Astrocyte (in vitro differentiated cells and primary cell): ENCODE measurements at regions not wholly inside any gene's neighbourhood (a gene's known extent, or its start where the extent isn't known, plus 50 kb on each side); places are given as distances from the start of the nearest gene placed in this dataset.

ENCODE experiments used
- DNase-seq: peaks from one replicate; pipeline ENCODE4 v3.0.0-alpha.2; 2010; ENCODE audit warnings: low read depth
- FAIRE-seq: peaks from 2 replicates; lab custom pipeline; 2011; peaks lifted over from hg19 to GRCh38; lab: Jason Lieb, UNC
- H2AFZ ChIP-seq: 2 replicates; pipeline ENCODE4 v1.6.0; 2012; ENCODE audit warnings: low read depth, low read length, inconsistent platforms
- H3K27ac ChIP-seq: 2 replicates; pipeline ENCODE4 v1.5.1; 2011; ENCODE audit warnings: low read depth, low read length, inconsistent platforms
- H3K27me3 ChIP-seq: 2 replicates; pipeline ENCODE4 v1.6.0; 2011; ENCODE audit warnings: low read length, inconsistent platforms; ENCODE audit not compliant: insufficient read depth
- H3K36me3 ChIP-seq: 2 replicates; pipeline ENCODE4 v1.5.1; 2011; ENCODE audit warnings: low read length, inconsistent platforms; ENCODE audit not compliant: insufficient read depth
- H3K4me1 ChIP-seq: 2 replicates; pipeline ENCODE4 v1.5.1; 2011; ENCODE audit warnings: low read length, inconsistent platforms; ENCODE audit not compliant: insufficient read depth
- H3K4me2 ChIP-seq: 2 replicates; pipeline ENCODE4 v1.6.0; 2012; ENCODE audit warnings: low read length, inconsistent platforms
- H3K4me3 ChIP-seq: 2 replicates; pipeline ENCODE4 v1.5.1; 2011; ENCODE audit warnings: low read depth, mild to moderate bottlenecking, low read length, inconsistent platforms; ENCODE audit not compliant: insufficient read depth
- H3K79me2 ChIP-seq: 2 replicates; pipeline ENCODE4 v1.6.0; 2012; ENCODE audit warnings: mild to moderate bottlenecking, low read length, inconsistent platforms; ENCODE audit not compliant: insufficient read depth
- H3K9ac ChIP-seq: 2 replicates; pipeline ENCODE4 v1.6.0; 2012; ENCODE audit warnings: mild to moderate bottlenecking, low read length, inconsistent platforms
- H3K9me3 ChIP-seq: 2 replicates; pipeline ENCODE4 v1.5.1; 2012; ENCODE audit warnings: low read depth, mild to moderate bottlenecking, low read length, inconsistent platforms; ENCODE audit not compliant: insufficient read depth
- H4K20me1 ChIP-seq: 2 replicates; pipeline ENCODE4 v1.6.0; 2012; ENCODE audit warnings: low read length, inconsistent platforms; ENCODE audit not compliant: insufficient read depth
- H3K27ac Mint-ChIP-seq: one replicate; pipeline ENCODE4 v1.8.0; 2021; ENCODE audit warnings: mild to moderate bottlenecking, mixed read lengths; ENCODE audit not compliant: unreplicated experiment
- H3K27me3 Mint-ChIP-seq: one replicate; pipeline ENCODE4 v1.8.0; 2021; ENCODE audit warnings: low read depth, mixed read lengths; ENCODE audit not compliant: unreplicated experiment
- H3K36me3 Mint-ChIP-seq: one replicate; pipeline ENCODE4 v1.8.0; 2021; ENCODE audit warnings: low read depth, mixed read lengths; ENCODE audit not compliant: unreplicated experiment
- H3K4me1 Mint-ChIP-seq: one replicate; pipeline ENCODE4 v1.8.0; 2021; ENCODE audit warnings: low read depth, mixed read lengths; ENCODE audit not compliant: unreplicated experiment
- H3K4me3 Mint-ChIP-seq: one replicate; pipeline ENCODE4 v1.8.0; 2021; ENCODE audit warnings: mild to moderate bottlenecking, moderate library complexity, mixed read lengths; ENCODE audit not compliant: unreplicated experiment
- H3K9me3 Mint-ChIP-seq: one replicate; pipeline ENCODE4 v1.8.0; 2021; ENCODE audit warnings: mild to moderate bottlenecking, mixed read lengths; ENCODE audit not compliant: unreplicated experiment
- CTCF ChIP-seq: IDR thresholded peaks from 2 replicates; pipeline ENCODE4 v1.5.1; 2011; ENCODE audit warnings: low read depth, mild to moderate bottlenecking, inconsistent platforms, low read length, moderate library complexity; ENCODE audit not compliant: insufficient read depth
- EZH2 ChIP-seq: IDR thresholded peaks from 2 replicates; pipeline ENCODE4 v1.6.1; 2012; ENCODE audit warnings: mild to moderate bottlenecking, low read length, inconsistent platforms; ENCODE audit not compliant: insufficient read depth

DNA sequence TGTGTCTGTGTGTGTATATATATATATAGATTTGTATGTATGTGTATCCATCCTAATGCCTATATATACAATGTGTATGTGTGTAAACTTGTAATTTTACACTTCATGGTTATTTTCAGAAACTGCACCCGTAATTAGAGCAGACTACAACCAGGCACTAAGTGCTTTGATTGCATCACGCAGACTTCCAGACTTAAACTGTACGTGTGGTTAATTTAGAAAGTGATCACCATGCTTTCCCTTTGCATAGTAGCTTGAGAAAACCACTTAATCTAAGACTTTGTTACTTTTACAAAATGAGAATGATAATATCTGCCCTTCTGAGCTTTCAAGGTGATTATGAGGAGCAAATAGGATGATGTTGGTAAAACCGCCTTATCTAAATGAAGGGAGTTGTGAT is 50.1 kb upstream of the E2F3 start:
- Histone ChIP-seq H3K36me3 (no peaks in the 10 kb centered on the region), H4K20me1 (no peaks in the 10 kb centered on the region), H2AFZ (no peak overlapping the region), H3K9me3 (no peaks in the 10 kb centered on the region), H3K9ac (no peak overlapping the region), H3K4me2 (no peak overlapping the region), H3K4me1 (no peaks in the 10 kb centered on the region), H3K79me2 (no peaks in the 10 kb centered on the region), H3K4me3 (no peak overlapping the region), H3K27me3 (no peaks in the 10 kb centered on the region), H3K27ac (no peak overlapping the region)
- TF ChIP-seq CTCF: no peak
- TF ChIP-seq EZH2: no peak
- H3K4me3 Mint-ChIP-seq: no peak overlapping the region
- H3K27me3 Mint-ChIP-seq: no peaks in the 10 kb centered on the region
- DNase-seq (no peak), FAIRE-seq (no peak)
- peaks cover 6% of the 10 kb centered on the region for H3K4me1 Mint-ChIP-seq
- H3K36me3 Mint-ChIP-seq: no peaks in the 10 kb centered on the region
- H3K9me3 Mint-ChIP-seq: peaks cover 4% of the 10 kb centered on the region
- H3K27ac Mint-ChIP-seq: no peak overlapping the region
